HG02759 (cell line): ENCODE measurements at regions not wholly inside any gene's neighbourhood (a gene's known extent, or its start where the extent isn't known, plus 50 kb on each side); places are given as distances from the start of the nearest gene placed in this dataset.
"Not testable (repeated sequence)": the region's sequence is repeated elsewhere in the genome, so short reads cannot be mapped to it uniquely, and the experiment has no call there.

Experiments
- ATAC-seq: cut with Tn5 transposase; IDR thresholded peaks from one replicate; pipeline ENCODE4 v1.9.1; 2021; ENCODE audit warnings: mild to moderate bottlenecking, moderate library complexity; ENCODE audit not compliant: unreplicated experiment

DNA sequence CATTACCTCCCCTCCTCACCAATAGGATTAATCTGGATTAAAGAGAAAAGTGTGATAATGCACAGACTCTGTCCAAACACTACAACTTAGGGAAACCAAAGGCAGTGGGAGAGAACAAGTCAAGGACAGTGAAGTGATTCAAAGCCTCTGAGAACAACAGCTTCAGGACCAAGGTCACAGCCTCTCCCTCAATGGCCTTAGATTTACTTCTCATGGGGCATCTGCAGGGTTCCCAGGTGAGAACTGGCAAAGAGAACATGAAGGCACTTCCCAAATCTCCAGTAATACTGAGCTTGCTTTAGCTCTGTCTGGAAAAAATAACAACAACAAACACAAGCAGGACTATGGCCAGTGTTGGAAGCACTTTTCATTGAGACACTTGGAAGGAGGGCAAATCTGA lies 99.8 kb upstream of the GOLGA6L22 start:
- ATAC-seq, result not testable (repeated sequence)

DNA sequence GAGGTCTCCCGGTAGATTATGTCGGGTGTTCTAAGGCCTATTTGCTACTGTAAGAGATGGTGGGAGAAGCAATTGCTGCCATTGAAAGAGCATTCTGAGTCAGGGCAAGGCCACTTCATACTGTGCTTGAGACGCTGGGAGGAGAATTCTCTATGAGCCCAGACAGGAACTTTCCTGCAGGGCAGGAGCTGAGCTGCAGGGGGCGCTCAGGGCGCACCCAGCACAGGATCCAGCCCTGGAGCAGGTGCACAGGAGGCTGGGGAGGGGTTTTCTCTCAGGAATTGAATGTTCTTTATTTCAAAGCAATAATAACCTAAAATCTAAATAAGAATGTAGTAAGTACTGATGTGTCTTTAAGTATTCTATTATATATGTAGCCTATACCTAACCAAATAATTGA lies 99.1 kb upstream of the GOLGA6L22 start:
- peak; percentile 82 for ATAC-seq

DNA sequence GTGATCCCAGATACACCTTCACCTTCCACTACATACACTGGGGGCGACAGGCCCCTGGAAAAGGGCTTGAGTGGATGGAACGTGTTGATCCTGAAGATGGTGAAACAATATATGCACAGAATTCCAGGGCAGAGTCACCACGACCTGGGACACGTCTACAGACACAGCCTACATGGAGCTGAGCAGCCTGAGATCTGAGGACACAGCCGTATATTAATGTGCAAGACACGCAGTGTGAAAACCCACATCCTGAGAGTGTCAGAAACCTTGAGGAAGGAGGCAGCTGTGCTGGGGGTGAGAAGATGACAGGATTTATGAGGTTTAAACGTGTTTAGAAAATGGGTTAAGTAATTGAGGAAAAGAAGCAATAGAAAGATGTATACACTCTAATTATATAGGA lies 98.0 kb upstream of the GOLGA6L22 start:
- ATAC-seq, result not testable (repeated sequence)

DNA sequence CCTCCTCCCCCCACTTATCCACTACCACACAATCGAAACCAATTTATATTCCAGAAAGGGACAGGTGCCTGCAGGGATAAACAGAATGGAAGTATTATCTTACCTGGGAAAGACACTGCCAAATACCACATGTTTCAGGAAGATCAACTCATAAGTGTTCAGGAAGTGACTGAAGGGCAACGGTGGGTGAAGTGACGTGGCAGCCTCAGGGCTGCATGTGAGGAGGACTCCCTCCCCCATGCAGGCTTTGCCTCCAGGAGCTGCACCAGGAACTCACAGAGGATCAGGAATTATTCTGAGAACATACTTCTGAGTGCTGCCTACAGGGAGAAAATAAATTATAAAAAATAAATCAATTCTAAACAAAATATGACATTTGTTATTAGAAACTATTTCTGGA lies 96.2 kb upstream of the GOLGA6L22 start:
- not testable (repeated sequence) for ATAC-seq

DNA sequence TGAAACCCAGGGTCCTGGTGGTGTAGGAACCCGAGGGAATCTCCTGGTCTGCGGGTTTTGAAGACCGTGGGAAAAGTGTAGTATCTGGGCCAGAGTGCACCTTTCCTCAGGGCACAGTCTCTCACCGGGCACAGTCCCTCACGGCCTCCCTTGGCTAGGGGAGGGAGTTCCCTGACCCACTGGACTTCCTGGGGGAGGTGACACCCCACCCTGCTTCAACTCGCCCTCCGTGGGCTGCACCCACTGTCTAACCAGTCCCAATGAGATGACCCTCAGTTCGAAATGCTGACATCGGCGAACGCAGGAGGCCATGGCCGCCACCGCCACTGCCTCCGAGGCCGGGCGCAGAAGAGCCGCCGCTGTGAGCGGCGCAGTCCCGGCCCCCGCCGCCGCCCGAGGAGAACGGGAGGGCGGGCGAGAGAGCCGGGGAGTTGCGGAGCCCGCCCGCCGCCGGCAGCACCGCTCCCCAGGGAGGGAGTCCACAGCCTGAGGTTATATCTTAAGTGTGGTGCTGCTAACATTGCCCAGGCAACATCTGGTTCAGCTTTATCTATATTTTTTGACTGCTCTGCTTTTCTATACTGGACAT lies 87.4 kb upstream of the GOLGA6L22 start:
- ATAC-seq, result not testable (repeated sequence)

DNA sequence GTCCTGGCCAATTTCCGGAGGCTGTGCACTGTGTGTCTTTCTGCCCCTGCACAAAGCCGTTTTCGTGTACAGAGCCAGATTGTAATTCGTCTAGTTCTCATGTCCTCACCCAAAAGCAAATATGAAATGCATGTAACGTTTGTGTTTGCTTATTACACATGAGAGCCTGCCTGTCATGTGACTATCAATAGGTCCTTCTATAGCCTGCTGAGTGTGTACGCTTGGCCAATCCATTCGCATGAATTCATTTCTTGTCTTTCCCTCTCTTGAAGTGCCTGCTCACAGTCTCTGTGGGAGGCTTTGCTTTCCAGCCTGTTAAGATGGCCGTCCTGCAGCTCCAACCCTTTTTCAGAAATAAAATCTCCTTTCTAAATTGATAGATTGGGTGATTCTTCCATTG lies 84.2 kb upstream of the GOLGA6L22 start:
- not testable (repeated sequence) for ATAC-seq

DNA sequence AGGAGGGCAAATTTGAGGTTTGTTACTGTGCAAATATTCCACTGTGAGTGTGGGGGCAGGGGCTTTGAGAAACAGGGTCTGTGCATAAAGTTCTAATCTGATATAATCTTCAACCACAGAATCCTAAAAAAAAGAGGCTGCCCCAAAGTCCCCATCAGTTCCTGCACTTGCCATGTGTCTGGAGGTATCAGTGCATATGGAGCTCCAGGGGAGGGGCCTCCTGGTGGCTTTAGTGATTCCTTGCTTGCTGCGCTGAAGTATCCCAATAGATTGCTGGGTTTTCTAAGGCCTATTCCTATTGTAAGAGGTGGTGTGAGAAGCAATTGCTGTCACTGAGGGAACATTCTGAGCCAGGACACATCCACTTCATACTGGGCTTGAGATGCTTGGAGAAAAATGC lies 82.9 kb upstream of the GOLGA6L22 start:
- not testable (repeated sequence) for ATAC-seq

DNA sequence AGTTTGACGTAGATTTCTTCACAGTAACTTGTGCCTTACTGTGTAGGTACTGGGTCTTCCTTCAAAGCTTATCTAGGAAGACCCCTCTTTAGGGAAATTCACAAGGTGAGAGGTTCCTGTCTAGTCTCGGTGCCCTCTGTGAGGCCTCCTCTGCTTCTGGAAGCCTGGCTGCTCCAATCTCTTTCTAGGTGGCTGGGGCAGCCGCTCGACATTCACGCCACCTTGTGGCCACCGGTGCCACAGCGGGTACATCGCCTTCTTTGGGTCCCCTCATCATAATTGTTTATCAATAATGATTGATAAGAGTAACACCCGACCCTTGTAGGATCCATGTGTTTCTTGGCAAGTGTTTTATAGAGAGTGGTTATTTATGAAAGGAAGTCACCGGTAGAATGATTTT lies 80.8 kb upstream of the GOLGA6L22 start:
- peak; percentile 66 for ATAC-seq

DNA sequence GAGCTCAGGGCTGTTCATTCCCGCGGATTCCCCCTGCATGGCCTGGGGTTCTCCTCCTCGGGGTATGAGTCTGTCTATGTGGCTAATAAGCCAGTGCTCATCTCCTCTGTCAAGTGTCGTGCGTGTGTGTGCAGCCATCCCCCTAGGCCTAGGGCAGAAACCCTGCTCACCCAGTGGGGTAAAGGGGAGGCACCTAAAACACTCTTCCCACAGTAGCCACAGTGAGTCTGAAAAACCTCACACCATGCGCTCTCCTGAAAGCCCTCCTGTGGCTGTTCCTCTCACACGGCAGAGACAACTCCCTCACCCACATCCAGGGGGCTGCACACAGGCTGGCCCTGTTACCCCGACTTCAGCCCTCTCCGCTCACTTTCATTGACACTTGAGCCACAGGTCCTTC lies 71.0 kb upstream of the GOLGA6L22 start:
- ATAC-seq, result not testable (repeated sequence)

DNA sequence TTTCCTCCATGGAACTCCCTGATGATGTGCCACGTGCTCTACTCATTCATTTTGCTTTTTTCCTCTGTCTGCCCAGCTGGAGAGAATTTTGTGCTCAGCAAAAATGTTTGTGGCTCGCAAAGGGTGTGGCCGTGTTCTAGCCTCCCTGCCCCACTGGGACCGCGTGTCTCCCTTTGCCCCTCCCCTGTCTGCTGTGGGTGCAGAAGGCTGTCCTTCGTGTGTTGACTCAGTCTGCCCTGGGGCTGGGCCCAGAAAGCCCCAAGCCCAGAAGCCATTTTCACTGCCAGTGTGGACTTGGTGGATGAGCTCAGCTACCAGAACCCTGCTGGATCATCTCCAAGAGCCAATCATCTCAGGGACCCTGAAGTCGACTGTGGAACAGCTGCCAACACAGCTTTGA lies 70.3 kb upstream of the GOLGA6L22 start:
- ATAC-seq, result not testable (repeated sequence)

DNA sequence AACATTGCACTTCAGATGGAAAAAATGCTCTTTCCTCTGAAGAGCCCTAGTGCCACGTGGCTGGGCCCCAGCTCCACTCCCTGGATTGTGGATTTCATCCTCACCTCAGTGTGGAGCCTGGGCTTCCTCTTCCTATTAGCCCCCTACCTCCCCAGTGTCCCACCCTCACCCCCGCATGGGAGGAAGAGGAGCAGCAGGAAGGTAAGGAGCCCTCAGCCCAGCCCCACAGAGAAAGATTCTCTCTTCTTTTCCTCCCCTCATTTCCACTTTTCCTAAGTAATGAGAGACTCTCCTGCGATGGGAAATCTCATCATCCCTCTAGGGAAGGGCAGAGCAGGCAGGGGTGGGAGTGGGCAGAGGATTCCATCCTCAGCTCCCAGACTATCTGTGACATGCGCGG lies 57.5 kb upstream of the GOLGA6L22 start:
- ATAC-seq, result not testable (repeated sequence)

DNA sequence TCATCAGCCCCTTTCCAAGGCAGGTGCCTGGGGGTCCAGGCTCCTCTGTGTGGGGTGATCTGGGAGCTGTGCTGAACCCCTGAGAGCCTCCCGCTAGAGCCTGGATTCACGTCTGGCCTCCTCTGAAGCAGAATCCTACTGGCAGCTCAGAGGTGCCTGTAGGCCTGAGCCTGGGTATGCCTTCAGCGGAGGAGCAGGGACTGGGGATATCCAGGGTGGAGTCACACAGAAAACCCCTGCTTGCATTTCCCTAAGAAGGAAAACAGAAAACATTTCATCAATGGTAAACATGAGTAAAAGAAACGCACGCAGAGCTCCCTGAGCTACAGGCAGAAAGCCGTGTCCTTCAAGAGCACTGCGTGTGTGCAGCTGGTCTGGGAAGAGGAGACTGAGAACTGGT lies 57.0 kb upstream of the GOLGA6L22 start:
- not testable (repeated sequence) for ATAC-seq

DNA sequence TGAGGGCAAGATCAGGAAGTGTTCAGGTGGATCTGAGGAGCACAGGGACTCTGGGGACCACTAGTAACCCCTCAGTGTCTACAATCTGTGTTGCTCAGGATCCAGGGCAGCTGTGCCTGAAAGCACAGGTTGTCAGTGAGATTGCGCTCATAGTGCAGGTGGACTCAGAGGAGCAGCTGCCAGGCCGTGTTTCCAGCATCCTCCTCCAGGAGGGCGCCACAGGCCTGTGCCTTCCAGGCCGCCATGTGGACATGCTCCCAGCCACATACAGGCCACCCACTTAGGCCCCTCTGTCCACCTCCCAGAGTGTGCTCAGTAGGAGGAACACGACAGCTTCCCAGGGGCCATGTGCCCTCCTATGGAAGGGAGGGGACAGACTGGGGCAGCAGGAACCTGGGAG lies 52.9 kb upstream of the GOLGA6L22 start:
- ATAC-seq, result not testable (repeated sequence)
